Sciatic nerve (tissue), 2 donors: ENCODE measurements at regions not wholly inside any gene's neighbourhood (a gene's known extent, or its start where the extent isn't known, plus 50 kb on each side); places are given as distances from the start of the nearest gene placed in this dataset.

Source experiments
- ATAC-seq: fragments of 200-7000 bp; cut with Tn5 transposase; one replicate; pipeline ENCODE4 v1.9.1; 2020; ENCODE audit warnings: mild to moderate bottlenecking, moderate library complexity
- DNase-seq: peaks from one replicate; pipeline ENCODE4 v3.0.0-alpha.2; 2020; ENCODE audit warnings: low spot score
- intact Hi-C: fragments of 100-400 bp; cut with DNase I; formaldehyde crosslinking; loops from one replicate; pipeline ENCODE4 v1.14.2; 2022
- donor health status: DM: no; HTN: no; CAD: no.
- donor health status: DM: no; HTN: no; CAD: no.

DNA sequence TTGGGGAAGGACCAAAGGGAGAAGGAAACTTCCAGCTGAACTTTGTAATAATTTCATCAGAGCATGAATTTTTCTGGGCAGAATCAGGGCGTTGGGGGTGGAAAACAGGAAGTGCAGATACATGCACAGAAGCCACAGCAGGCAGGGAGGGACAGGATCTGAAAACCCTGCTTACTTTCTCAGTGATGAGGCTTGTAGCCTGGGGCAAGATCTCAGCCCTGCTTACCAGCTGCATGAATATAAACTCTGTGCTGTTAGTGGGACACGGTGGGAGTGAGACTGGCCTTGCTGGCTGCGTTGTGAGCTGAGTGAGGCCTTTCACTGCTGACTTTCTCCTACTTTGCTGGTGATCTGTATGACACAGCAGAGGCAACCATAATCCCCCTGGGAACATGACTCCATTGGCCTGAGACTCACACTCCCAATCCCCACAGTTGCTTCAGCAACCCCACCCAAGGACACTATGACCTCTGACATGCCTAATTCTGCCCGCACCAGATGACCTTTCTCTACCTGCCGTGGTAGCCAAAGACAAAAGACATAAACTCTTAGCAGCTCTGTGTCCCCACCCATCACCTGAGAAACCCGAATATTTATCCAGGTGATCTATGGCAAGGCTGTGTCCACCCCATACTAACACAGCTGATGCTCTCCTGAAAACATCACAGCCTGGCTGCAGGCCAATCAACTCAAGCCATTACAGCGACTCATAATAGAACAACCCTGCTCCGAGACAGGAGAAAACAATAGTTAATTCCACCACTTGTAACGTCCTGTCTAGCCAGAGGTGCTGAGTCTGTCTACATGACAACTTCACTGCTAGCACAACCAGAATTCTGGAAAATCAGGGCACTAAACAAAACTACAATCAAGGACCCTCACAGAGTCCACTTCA lies 190.7 kb upstream of the CHRM2 start:
- intact Hi-C loops: no loop called here
- ATAC-seq: no peak
- no peak for DNase-seq

GRCh38 chr7:136667584-136667983 lies 200.9 kb upstream of the CHRM2 start:
- DNase-seq: no peak
- intact Hi-C loops: no loop called here
- ATAC-seq: no peak

GRCh38 chr7:136665878-136666509 lies 202.5 kb upstream of the CHRM2 start:
- ATAC-seq: no peak
- intact Hi-C loops: no loop called here
- no peak for DNase-seq

- DNase-seq (no peak), ATAC-seq (no peak)
- intact Hi-C loops: no loop called here
Measured at GRCh38 chr7:136664537-136664936, 203.9 kb upstream of the CHRM2 start.

GRCh38 chr7:136657482-136657921 lies 210.9 kb upstream of the CHRM2 start:
- no peak for DNase-seq
- intact Hi-C loops: no loop called here
- no peak for ATAC-seq

GRCh38 chr7:136656516-136656915 lies 211.9 kb upstream of the CHRM2 start:
- ATAC-seq (no peak), DNase-seq (no peak)
- intact Hi-C loops: no loop called here

GRCh38 chr7:136655414-136655813 lies 213.0 kb upstream of the CHRM2 start:
- ATAC-seq: no peak
- no peak for DNase-seq
- intact Hi-C loops: no loop called here

DNA sequence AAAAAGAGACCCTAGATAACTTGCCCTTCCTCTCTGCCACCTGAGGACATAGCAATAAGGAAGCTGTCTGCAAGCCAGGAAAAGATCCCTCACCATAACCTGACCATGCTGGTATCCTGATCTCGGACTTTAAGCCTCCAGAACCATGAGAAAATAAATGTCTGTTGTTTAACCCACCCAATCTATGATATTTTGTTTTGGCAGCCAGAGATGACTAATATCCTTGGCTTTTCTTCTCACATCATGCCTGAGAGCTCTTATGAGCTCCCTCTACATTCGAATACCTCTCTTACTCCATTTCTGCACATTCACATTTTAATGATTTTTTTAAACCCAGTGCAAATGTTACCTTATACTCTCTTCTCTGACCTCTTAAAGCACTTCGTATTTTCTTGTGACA lies 214.0 kb upstream of the CHRM2 start:
- ATAC-seq (no peak), DNase-seq (no peak)
- intact Hi-C loops: no loop called here

DNA sequence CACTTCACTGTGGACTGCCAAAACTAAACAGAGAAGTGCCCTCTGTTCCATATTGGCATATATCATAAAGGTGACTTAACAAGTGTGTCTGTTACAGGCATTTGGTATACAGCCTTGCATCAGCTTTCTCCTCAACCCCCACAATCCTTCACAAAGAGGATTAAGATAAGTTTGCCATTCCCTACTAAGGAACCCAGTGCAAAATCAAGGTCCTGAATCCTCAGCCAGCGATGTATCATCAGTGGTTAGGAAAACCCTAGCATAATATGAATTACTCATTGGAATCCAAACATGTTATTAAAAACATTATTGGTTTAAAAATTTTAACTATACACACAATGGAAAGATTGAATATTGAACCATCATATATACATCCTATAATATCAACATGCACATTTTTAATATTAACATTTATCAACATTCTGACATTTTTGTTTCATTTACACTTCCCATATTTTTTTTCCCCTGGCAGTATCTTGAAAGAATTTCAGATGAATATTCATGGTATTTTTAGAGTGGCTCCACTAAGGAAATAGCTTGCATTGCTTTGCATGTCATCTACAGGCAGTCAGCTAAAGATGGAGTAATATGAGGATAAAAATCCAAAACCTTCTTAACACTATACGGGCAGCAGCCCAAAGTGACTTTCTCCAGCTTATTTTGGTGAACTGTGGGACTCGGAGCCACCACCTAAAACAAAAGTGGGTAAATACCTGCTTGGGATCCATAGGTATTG lies 215.6 kb upstream of the CHRM2 start:
- DNase-seq: no peak
- intact Hi-C loops: no loop called here
- ATAC-seq: no peak

DNA sequence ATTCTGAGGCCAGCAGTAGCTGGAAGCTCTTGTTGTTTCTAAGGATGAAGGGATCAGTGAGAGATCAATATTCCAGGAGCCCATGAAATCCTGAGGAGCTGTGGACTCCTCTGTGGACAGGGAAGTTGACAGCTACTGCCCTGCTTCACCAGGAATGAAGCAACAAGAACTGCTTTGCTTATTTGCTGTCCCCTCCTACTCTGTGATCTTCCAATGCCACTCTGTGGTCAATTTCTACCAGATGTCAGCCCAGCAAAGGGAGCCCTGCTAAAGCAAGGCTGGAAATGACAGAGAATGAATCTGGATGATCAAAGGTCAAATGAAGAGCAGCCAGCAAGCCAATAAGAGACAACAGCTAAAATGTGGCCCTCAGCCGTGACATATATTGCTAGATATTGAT lies 227.5 kb upstream of the CHRM2 start:
- ATAC-seq: no peak

GRCh38 chr7:136637813-136638212 lies 230.6 kb upstream of the CHRM2 start:
- intact Hi-C loops: no loop called here
- no peak for DNase-seq
- ATAC-seq: no peak

More for the DNA sequence above, 227.5 kb upstream of the CHRM2 start:
- DNase-seq: no peak
- intact Hi-C loops: no loop called here

DNA sequence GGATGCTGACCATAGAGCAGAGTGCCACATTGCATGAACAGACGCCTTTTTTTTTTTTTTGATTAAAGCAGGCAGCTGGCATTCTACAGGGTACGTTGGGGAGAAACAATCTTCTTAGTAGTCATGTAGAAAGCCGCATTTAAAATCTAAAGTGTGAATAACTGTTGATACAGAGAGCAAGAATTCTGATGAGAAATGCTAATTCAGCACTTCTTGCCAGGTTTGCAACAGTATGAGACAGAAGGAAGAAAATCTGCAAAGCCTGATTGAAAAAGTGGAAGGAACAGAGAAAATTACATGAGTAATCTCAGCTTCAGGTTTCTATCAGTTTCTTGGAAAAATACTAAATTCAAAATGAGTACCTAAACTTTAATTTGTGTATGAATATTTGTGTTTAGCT lies 232.7 kb upstream of the CHRM2 start:
- intact Hi-C loops: no loop called here
- ATAC-seq (no peak), DNase-seq (no peak)

GRCh38 chr7:136618818-136619217 lies 249.6 kb upstream of the CHRM2 start:
- ATAC-seq: no peak
- intact Hi-C loops: no loop called here
- DNase-seq: no peak

- intact Hi-C loops: no loop called here
- ATAC-seq (no peak), DNase-seq (no peak)
Measured at GRCh38 chr7:136617176-136617575, 251.3 kb upstream of the CHRM2 start.

DNA sequence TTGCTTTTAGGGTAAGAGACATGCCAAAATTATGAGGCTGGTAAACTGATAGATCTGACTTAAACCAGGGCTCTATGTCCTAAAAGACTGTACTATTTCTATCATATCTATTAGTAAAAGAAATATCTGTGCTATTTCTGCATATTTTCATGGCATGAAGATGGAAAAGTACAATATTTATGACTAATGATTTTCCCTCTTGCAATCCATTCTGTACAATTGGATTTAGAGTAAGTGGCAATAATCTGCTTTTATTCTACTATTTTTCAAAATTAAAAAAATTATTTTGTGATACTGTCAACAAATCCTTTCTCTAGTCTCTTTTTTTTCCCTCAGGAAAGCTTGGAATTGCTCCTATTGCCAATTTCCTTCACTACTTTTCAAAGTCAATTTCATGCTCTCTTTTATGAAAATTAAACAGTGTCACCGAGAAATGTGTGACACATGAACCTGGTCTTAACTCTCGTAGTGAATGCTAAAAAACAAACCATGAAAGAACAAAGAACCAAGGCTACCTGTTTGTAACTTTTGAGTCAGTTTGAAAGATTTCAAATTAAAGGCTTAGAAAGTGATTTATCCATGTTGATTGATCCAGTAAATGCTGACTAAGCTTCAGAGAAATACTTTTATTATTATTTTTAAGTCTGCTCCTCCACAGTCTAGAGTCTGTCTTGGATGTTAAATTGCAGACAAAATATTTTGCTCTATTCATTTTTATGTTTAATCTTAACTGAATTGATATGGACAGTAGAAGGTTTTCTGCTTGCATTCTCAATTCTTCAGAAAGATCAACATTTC lies 262.7 kb upstream of the CHRM2 start:
- DNase-seq (no peak), ATAC-seq (no peak)
- intact Hi-C loops: no loop called here

DNA sequence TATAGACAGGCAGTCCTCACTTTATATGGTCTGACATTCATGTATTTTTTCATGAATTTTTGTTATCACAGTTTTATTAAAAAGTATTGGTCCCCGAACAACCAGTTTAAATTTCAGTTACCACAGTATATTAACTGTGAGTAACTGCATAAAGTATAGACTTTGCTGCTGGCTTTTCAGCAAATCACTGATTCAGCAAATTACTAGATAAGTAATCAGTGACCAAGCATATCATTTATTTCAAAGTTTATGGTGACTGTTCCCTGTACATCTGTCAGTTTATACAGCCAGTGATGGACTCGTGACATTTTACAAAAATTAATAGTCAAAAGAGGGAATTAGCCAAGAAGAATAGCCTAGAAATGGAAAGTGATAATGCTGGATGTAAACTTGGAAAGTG lies 266.7 kb upstream of the CHRM2 start:
- no peak for ATAC-seq
- intact Hi-C loops: no loop called here
- DNase-seq: no peak

DNA sequence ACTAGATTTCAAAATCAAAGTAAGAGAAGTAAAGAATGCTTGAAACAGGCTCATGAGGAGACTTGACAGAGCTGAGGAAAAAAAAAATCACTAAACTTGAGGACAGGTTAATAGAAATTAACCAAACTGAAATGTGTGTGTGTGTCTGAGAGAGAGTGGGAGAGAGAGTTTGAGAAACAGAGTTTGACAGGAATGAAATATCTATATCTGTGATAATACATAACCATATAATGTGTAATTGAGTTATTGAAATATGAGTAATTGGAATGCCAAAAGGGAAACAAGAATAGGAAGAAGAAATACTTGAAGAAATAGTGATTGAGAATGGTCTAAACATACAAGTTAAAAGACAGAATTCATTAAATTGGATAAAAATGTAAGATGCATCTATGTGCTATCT lies 268.0 kb upstream of the CHRM2 start:
- intact Hi-C loops: no loop called here
- DNase-seq (no peak), ATAC-seq (no peak)

DNA sequence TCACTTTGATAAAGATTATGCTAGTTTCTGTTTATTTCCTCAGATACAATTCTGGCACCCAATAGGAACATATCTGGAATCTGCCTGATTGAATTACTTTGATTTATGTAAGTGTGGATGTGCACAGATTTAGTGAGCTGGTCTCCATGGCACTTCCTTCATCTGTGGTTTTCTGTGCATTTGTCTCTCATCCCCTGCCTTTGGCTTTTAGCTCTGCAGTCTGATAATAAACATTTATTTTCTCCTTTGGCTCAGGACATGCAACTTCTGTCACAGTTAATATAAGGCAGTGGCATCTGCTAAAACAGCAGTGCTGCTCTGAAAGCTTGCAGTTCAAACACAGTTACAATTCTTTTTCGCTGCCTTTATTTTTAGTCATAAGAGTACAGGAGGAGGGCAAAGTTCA lies 273.7 kb upstream of the CHRM2 start:
- ATAC-seq (no peak), DNase-seq (no peak)
- intact Hi-C loops: no loop called here

GRCh38 chr7:136588216-136588615 lies 280.2 kb upstream of the CHRM2 start:
- ATAC-seq (no peak), DNase-seq (no peak)
- intact Hi-C loops: no loop called here
